SK-N-SH treated with all-trans-retinoic acid at 6 μM for 48 hours (cell line): ENCODE measurements at regions not wholly inside any gene's neighbourhood (a gene's known extent, or its start where the extent isn't known, plus 50 kb on each side); places are given as distances from the start of the nearest gene placed in this dataset.

Experiments
- ATAC-seq: fragments of 200-7000 bp; cut with Tn5 transposase; 3 replicates; pipeline ENCODE4 v1.9.1; 2020; ENCODE audit warnings: mild to moderate bottlenecking, moderate library complexity
- ARNTL ChIP-seq: fragments of 450-650 bp; formaldehyde crosslinking; IDR thresholded peaks from 2 replicates; pipeline ENCODE4 v1.5.0; 2020; ENCODE audit warnings: low read depth, mild to moderate bottlenecking, moderate library complexity, borderline replicate concordance
- CREB5 ChIP-seq: fragments of 250-450 bp; sonication (Bioruptor Pico); IDR thresholded peaks from 2 replicates; pipeline ENCODE4 v1.5.1; 2020; ENCODE audit warnings: low read depth, mild to moderate bottlenecking, moderate library complexity
- CSDC2 ChIP-seq: fragments of 250-450 bp; sonication (Bioruptor Pico); IDR thresholded peaks from 2 replicates; pipeline ENCODE4 v1.5.0; 2020; ENCODE audit warnings: mild to moderate bottlenecking, moderate library complexity
- ESRRG ChIP-seq: fragments of 250-450 bp; sonication (Bioruptor Pico); IDR thresholded peaks from 2 replicates; pipeline ENCODE4 v1.6.1; 2021; ENCODE audit warnings: mild to moderate bottlenecking
- GLIS3 ChIP-seq: fragments of 250-450 bp; sonication (Bioruptor Pico); IDR thresholded peaks from 2 replicates; pipeline ENCODE4 v1.5.0; 2020; ENCODE audit warnings: mild to moderate bottlenecking, moderate library complexity
- ISL1 ChIP-seq: fragments of 250-450 bp; sonication (Bioruptor Pico); IDR thresholded peaks from 2 replicates; pipeline ENCODE4 v2.1.2; 2022; ENCODE audit warnings: mild to moderate bottlenecking, moderate library complexity
- OSR1 ChIP-seq: fragments of 250-450 bp; sonication (Bioruptor Pico); IDR thresholded peaks from 2 replicates; pipeline ENCODE4 v1.8.0; 2022; ENCODE audit warnings: moderate library complexity, mild to moderate bottlenecking, inconsistent platforms
- PPARA ChIP-seq: fragments of 250-450 bp; sonication (Bioruptor Pico); IDR thresholded peaks from 2 replicates; pipeline ENCODE4 v1.5.0; 2020; ENCODE audit warnings: mild to moderate bottlenecking, borderline replicate concordance
- RARB ChIP-seq: fragments of 250-450 bp; sonication (Bioruptor Pico); IDR thresholded peaks from 2 replicates; pipeline ENCODE4 v1.8.0; 2021; ENCODE audit warnings: mild to moderate bottlenecking, moderate library complexity
- SNAI2 ChIP-seq: fragments of 250-450 bp; sonication (Bioruptor Pico); IDR thresholded peaks from 2 replicates; pipeline ENCODE4 v1.5.0; 2020; ENCODE audit warnings: mild to moderate bottlenecking, moderate library complexity
- TOX ChIP-seq: fragments of 250-450 bp; sonication (Bioruptor Pico); IDR thresholded peaks from 2 replicates; pipeline ENCODE4 v1.8.0; 2021; ENCODE audit warnings: mild to moderate bottlenecking, moderate library complexity, borderline replicate concordance
- TSHZ2 ChIP-seq: fragments of 250-450 bp; sonication (Bioruptor Pico); IDR thresholded peaks from 2 replicates; pipeline ENCODE4 v1.5.0; 2020; ENCODE audit warnings: mild to moderate bottlenecking, moderate library complexity
- ZC3H10 ChIP-seq: fragments of 250-450 bp; sonication (Bioruptor Pico); IDR thresholded peaks from 2 replicates; pipeline ENCODE4 v1.5.1; 2021; ENCODE audit warnings: mild to moderate bottlenecking, moderate library complexity
- ZFP3 ChIP-seq: fragments of 250-450 bp; sonication (Bioruptor Pico); IDR thresholded peaks from 2 replicates; pipeline ENCODE4 v1.5.0; 2020; ENCODE audit warnings: mild to moderate bottlenecking, moderate library complexity
- ZFP30 ChIP-seq: fragments of 450-650 bp; formaldehyde crosslinking; IDR thresholded peaks from 2 replicates; pipeline ENCODE4 v1.5.0; 2022; ENCODE audit warnings: mild to moderate bottlenecking, moderate library complexity
- ZNF565 ChIP-seq: fragments of 450-650 bp; formaldehyde crosslinking; conservative IDR thresholded peaks from 2 replicates; pipeline ENCODE4 v1.5.0; 2020; ENCODE audit warnings: low read depth, mild to moderate bottlenecking, moderate library complexity
- ZNF70 ChIP-seq: fragments of 450-650 bp; formaldehyde crosslinking; IDR thresholded peaks from 2 replicates; pipeline ENCODE4 v1.5.0; 2020; ENCODE audit warnings: mild to moderate bottlenecking, moderate library complexity
- ZNF8 ChIP-seq: fragments of 450-650 bp; formaldehyde crosslinking; IDR thresholded peaks from 2 replicates; pipeline ENCODE4 v1.5.0; 2020; ENCODE audit warnings: mild to moderate bottlenecking, moderate library complexity
- TF ChIP-seq, protein P1 (sequence below): fragments of 250-450 bp; sonication (Bioruptor Pico); IDR thresholded peaks from 2 replicates; pipeline ENCODE4 v1.5.1; 2021; ENCODE audit warnings: mild to moderate bottlenecking, moderate library complexity
- TF ChIP-seq, protein P2 (sequence below): fragments of 250-450 bp; sonication (Bioruptor Pico); IDR thresholded peaks from 2 replicates; pipeline ENCODE4 v1.8.0; 2020; ENCODE audit warnings: mild to moderate bottlenecking, moderate library complexity, borderline replicate concordance
- TF ChIP-seq, protein P3 (sequence below): fragments of 250-450 bp; sonication (Bioruptor Pico); IDR thresholded peaks from 2 replicates; pipeline ENCODE4 v1.8.0; 2021; ENCODE audit warnings: low read depth, mild to moderate bottlenecking, moderate library complexity, borderline replicate concordance

- ATAC-seq: peak; percentile 69
- TF ChIP-seq SNAI2: no peak
- TF ChIP-seq ZFP30: no peak
- TF ChIP-seq TSHZ2: no peak
- no peak for TF ChIP-seq ISL1
- no peak for TF ChIP-seq ZNF565
- no peak for TF ChIP-seq ESRRG (CRISPR knock-in tag)
- no peak for TF ChIP-seq CREB5 (CRISPR knock-in tag)
- TF ChIP-seq RARB (CRISPR knock-in tag): no peak
- TF ChIP-seq ZC3H10: no peak
- no peak for TF ChIP-seq PPARA (CRISPR knock-in tag)
- no peak for TF ChIP-seq OSR1 (CRISPR knock-in tag)
- no peak for TF ChIP-seq ZNF70 (CRISPR knock-in tag)
- no peak for TF ChIP-seq GLIS3 (CRISPR knock-in tag)
- TF ChIP-seq, protein P1, sequence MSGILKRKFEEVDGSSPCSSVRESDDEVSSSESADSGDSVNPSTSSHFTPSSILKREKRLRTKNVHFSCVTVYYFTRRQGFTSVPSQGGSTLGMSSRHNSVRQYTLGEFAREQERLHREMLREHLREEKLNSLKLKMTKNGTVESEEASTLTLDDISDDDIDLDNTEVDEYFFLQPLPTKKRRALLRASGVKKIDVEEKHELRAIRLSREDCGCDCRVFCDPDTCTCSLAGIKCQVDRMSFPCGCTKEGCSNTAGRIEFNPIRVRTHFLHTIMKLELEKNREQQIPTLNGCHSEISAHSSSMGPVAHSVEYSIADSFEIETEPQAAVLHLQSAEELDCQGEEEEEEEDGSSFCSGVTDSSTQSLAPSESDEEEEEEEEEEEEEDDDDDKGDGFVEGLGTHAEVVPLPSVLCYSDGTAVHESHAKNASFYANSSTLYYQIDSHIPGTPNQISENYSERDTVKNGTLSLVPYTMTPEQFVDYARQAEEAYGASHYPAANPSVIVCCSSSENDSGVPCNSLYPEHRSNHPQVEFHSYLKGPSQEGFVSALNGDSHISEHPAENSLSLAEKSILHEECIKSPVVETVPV (CRISPR knock-in tag): no peak
- no peak for TF ChIP-seq ZFP3 (CRISPR knock-in tag)
- TF ChIP-seq, protein P2, sequence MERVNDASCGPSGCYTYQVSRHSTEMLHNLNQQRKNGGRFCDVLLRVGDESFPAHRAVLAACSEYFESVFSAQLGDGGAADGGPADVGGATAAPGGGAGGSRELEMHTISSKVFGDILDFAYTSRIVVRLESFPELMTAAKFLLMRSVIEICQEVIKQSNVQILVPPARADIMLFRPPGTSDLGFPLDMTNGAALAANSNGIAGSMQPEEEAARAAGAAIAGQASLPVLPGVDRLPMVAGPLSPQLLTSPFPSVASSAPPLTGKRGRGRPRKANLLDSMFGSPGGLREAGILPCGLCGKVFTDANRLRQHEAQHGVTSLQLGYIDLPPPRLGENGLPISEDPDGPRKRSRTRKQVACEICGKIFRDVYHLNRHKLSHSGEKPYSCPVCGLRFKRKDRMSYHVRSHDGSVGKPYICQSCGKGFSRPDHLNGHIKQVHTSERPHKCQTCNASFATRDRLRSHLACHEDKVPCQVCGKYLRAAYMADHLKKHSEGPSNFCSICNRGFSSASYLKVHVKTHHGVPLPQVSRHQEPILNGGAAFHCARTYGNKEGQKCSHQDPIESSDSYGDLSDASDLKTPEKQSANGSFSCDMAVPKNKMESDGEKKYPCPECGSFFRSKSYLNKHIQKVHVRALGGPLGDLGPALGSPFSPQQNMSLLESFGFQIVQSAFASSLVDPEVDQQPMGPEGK: no peak
- no peak for TF ChIP-seq TOX (CRISPR knock-in tag)
- TF ChIP-seq ZNF8 (CRISPR knock-in tag): no peak
These were observed 162.1 kb upstream of the IFNG-AS1 start for GRCh38 chr12:67826946-67827720.

- ATAC-seq: peak; percentile 99
- 0 out of 2 replicates have a peak, but pooled peaks have one; percentile 18 for TF ChIP-seq TOX (CRISPR knock-in tag)
- 0 out of 2 replicates have a peak, but pooled peaks have one; percentile 72 for TF ChIP-seq CSDC2 (CRISPR knock-in tag)
- no peak for TF ChIP-seq TSHZ2
- TF ChIP-seq, all 23 proteins: peak for 2
These were observed 161.3 kb upstream of the IFNG-AS1 start for GRCh38 chr12:67827820-67828383.

- no peak for ATAC-seq
- no peak for TF ChIP-seq ISL1
- no peak for TF ChIP-seq TSHZ2
- TF ChIP-seq CREB5 (CRISPR knock-in tag): no peak
- TF ChIP-seq ARNTL (CRISPR knock-in tag): no peak
- TF ChIP-seq, protein P3, sequence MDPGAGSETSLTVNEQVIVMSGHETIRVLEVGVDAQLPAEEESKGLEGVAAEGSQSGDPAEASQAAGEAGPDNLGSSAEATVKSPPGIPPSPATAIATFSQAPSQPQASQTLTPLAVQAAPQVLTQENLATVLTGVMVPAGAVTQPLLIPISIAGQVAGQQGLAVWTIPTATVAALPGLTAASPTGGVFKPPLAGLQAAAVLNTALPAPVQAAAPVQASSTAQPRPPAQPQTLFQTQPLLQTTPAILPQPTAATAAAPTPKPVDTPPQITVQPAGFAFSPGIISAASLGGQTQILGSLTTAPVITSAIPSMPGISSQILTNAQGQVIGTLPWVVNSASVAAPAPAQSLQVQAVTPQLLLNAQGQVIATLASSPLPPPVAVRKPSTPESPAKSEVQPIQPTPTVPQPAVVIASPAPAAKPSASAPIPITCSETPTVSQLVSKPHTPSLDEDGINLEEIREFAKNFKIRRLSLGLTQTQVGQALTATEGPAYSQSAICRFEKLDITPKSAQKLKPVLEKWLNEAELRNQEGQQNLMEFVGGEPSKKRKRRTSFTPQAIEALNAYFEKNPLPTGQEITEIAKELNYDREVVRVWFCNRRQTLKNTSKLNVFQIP (CRISPR knock-in tag): no peak
- no peak for TF ChIP-seq CSDC2 (CRISPR knock-in tag)
These were observed 159.4 kb upstream of the IFNG-AS1 start for GRCh38 chr12:67829896-67830295.
